ENCODE measurements at regions not wholly inside any gene's neighbourhood (a gene's known extent, or its start where the extent isn't known, plus 50 kb on each side); places are given as distances from the start of the nearest gene placed in this dataset.

DNA sequence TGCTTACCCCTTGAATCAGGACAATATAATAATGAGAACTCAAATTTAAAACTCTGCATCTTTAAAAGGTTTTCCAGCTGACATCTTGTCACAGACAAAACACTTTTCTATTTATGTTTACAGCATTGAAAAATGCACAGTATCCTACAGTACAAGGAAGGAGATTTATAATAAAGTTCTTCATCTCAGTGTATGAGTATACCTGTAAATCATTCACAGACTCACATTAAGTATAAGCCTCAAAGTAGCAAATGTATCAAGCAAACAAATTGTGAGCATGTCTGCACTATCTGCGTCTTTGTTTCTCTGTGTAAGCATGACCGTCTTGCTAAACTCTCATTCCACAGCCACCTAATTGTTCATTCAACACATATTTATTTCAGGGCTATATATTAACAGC lies 52.8 kb downstream of the PPP1R2C start:
- Histone ChIP-seq H3K27ac (ENCODE audit: low read depth, low read length) (no peak overlapping the region), H3K9me3 (ENCODE audit: control insufficient read depth, insufficient read depth, low read length) (peaks cover 5% of the 10 kb centered on the region), H3K9ac (ENCODE audit: low read depth, low read length) (no peak overlapping the region), H3K36me3 (ENCODE audit: control insufficient read depth, insufficient read depth, low read length) (no peaks in the 10 kb centered on the region), H3K4me3 (ENCODE audit: low read depth, low read length) (no peak overlapping the region), H3K27me3 (ENCODE audit: control insufficient read depth, insufficient read depth, low read length) (no peaks in the 10 kb centered on the region), H3K4me1 (ENCODE audit: control insufficient read depth, insufficient read depth, low read length) (no peaks in the 10 kb centered on the region)

DNA sequence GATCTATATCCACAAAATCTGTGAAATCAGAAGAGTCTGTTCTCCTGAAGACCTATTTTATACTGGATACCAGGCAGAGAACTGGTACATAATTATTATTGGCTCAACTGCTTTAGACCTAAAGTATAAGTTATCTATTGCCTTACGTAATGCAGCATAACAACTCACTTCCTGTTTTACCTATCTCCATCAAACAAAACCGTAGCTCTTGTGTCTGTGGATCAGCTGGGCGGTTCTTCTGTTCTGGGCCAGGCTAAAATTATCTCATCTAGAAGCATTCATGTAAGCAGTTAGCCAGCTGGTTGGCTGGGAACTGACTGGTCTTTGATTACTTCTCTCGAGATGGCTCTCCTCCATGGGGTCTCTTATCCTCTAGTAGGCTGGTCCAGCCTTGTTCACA lies 57.8 kb downstream of the PPP1R2C start:
- H3K4me1 ChIP-seq (ENCODE audit: control insufficient read depth, insufficient read depth, low read length): peaks cover 6% of the 10 kb centered on the region
- H3K27me3 ChIP-seq (ENCODE audit: control insufficient read depth, insufficient read depth, low read length): peaks cover 4% of the 10 kb centered on the region
- H3K27ac ChIP-seq (ENCODE audit: low read depth, low read length): no peak overlapping the region
- H3K36me3 ChIP-seq (ENCODE audit: control insufficient read depth, insufficient read depth, low read length): no peaks in the 10 kb centered on the region
- no peaks in the 10 kb centered on the region for H3K9me3 ChIP-seq (ENCODE audit: control insufficient read depth, insufficient read depth, low read length)
- no peak overlapping the region for H3K9ac ChIP-seq (ENCODE audit: low read depth, low read length)
- H3K4me3 ChIP-seq (ENCODE audit: low read depth, low read length): no peak overlapping the region

DNA sequence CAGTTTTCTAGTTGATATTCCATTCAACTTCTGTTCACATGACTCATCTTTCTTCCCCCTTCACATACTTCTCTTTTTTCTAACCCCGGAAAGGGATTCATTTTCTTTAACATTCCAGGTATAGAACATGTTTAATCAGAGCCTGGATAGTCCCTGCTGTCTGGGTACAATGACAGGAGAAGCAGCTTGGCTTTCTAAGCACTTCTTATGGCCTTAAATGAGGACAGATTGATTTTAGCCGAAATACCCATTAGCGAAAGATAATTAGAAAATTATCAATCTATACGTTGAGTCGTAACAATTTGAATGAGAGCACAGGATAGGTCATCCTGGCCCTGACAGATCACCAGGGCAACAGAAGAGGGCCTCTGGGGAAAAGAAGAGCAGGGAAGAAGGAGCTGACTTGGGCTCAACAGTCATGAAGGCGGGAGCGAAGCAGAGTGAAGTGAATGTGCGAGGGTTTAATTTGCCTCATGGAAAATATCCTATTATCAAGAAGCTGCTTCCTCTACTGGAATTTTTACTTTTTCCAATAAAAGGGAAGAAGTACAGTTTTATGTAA lies 62.2 kb downstream of the PPP1R2C start:
- H3K9me3 ChIP-seq (ENCODE audit: control insufficient read depth, insufficient read depth, low read length): no peaks in the 10 kb centered on the region
- H3K27me3 ChIP-seq (ENCODE audit: control insufficient read depth, insufficient read depth, low read length): peaks cover 4% of the 10 kb centered on the region
- H3K36me3 ChIP-seq (ENCODE audit: control insufficient read depth, insufficient read depth, low read length): no peaks in the 10 kb centered on the region
- H3K9ac ChIP-seq (ENCODE audit: low read depth, low read length): no peak overlapping the region
- H3K4me1 ChIP-seq (ENCODE audit: control insufficient read depth, insufficient read depth, low read length): peaks cover 8% of the 10 kb centered on the region
- no peak overlapping the region for H3K4me3 ChIP-seq (ENCODE audit: low read depth, low read length)
- no peak overlapping the region for H3K27ac ChIP-seq (ENCODE audit: low read depth, low read length)

DNA sequence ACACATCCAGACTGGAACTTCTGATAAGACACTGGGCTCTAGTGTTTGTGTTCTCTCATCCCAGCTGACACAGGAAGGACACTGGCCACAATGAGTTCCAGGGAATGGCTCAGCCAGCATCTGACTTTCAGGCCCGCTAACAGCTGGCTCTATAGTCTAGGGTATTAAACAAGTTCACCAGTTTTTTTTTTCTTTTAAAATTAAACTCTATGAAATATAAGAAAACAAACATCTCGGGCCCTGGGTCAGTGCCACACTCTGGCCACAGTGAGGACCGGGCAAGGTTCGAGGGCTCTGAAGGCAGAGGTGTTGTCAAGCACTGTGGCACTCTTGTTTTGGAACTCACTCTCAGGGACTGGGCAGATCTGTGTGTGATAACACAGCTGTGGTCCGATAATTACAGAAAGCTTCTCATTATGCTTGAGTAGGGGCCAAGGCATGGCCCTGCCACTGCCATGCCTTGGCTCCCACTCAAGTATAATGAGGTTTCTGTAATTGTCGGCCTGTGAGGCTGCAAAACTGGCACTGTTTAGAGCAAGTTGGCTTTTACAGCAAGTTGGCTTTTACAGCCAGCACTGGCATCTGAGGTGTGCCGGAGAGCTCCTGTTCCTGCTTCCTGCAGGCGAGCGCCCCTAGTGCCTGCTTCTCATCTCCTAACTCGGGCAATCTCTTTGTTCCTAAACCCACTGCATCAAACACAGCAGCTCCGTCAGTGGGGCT lies 62.8 kb downstream of the PPP1R2C start:
- no peak overlapping the region for H3K4me3 ChIP-seq (ENCODE audit: low read depth, low read length)
- peaks cover 4% of the 10 kb centered on the region for H3K27me3 ChIP-seq (ENCODE audit: control insufficient read depth, insufficient read depth, low read length)
- peaks cover 8% of the 10 kb centered on the region for H3K4me1 ChIP-seq (ENCODE audit: control insufficient read depth, insufficient read depth, low read length)
- no peak overlapping the region for H3K27ac ChIP-seq (ENCODE audit: low read depth, low read length)
- H3K9me3 ChIP-seq (ENCODE audit: control insufficient read depth, insufficient read depth, low read length): no peaks in the 10 kb centered on the region
- no peak overlapping the region for H3K9ac ChIP-seq (ENCODE audit: low read depth, low read length)
- no peaks in the 10 kb centered on the region for H3K36me3 ChIP-seq (ENCODE audit: control insufficient read depth, insufficient read depth, low read length)

DNA sequence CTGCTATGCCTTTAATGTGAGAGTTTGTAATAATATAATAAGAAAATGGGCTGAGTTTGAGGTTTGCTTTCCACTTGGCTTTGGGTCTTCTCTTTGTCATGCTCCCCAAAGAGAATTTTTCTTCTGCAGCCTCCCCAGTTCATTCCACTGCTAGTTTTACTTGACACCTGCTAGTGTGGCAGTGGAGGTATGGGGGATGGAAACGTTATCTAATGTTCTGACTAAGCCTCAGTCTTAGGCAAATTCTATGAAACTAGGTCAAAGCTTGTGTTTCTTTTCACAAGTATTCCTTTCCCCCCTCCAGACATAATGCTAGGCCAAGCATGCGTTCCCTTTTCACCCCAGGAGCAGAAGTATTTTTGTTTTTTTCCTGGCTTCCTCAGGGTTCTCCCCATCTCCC lies 67.5 kb downstream of the PPP1R2C start:
- no peak overlapping the region for H3K9ac ChIP-seq (ENCODE audit: low read depth, low read length)
- no peaks in the 10 kb centered on the region for H3K9me3 ChIP-seq (ENCODE audit: control insufficient read depth, insufficient read depth, low read length)
- no peaks in the 10 kb centered on the region; the same call in 1 of the 2 replicates for H3K27me3 ChIP-seq (ENCODE audit: control insufficient read depth, insufficient read depth, low read length)
- H3K4me3 ChIP-seq (ENCODE audit: low read depth, low read length): no peak overlapping the region
- H3K36me3 ChIP-seq (ENCODE audit: control insufficient read depth, insufficient read depth, low read length): no peaks in the 10 kb centered on the region
- H3K4me1 ChIP-seq (ENCODE audit: control insufficient read depth, insufficient read depth, low read length): peaks cover 4% of the 10 kb centered on the region; the same call in 1 of the 2 replicates
- H3K27ac ChIP-seq (ENCODE audit: low read depth, low read length): no peak overlapping the region

DNA sequence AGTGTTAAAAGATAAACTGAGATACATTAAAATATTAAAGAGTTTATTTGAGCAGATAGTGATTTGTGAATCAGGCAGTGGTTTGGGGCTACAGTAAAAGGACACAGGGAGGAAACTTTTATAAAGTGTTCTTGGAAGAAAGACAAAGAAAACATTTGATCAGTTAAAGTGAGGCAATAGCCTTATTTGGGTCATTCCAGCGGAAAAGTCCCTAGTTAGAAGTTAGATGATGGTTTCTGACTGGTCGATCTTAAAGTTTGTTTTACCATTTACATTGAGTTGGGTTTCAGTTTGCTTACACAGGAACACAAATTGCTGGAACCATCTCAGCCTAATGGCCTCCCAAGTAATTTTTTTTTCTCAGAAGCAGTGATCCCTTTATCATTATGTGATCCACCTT lies 69.7 kb downstream of the PPP1R2C start:
- H3K4me1 ChIP-seq (ENCODE audit: control insufficient read depth, insufficient read depth, low read length): no peaks in the 10 kb centered on the region

DNA sequence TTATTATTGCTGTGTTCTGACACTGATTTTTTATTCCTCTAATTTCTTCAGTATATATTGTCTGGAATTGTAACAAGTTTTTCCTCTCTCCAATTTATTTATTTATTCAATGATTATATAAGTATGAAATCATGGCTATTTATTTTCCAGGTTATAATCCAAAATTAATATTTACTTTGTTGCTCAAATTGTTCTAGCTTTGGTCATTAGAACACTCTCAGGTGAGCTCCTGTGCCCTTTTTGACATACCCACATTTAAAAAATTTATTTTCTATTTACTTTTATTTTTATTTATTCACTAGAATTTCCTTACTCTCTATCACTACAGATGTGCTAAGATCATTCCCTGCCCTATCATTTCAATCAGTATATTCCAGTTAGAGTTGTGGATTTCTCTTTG lies 70.2 kb downstream of the PPP1R2C start:
- no peaks in the 10 kb centered on the region for H3K36me3 ChIP-seq (ENCODE audit: control insufficient read depth, insufficient read depth, low read length)
- H3K4me3 ChIP-seq (ENCODE audit: low read depth, low read length): no peak overlapping the region
- no peaks in the 10 kb centered on the region for H3K4me1 ChIP-seq (ENCODE audit: control insufficient read depth, insufficient read depth, low read length)
- H3K27ac ChIP-seq (ENCODE audit: low read depth, low read length): no peak overlapping the region
- H3K27me3 ChIP-seq (ENCODE audit: control insufficient read depth, insufficient read depth, low read length): no peaks in the 10 kb centered on the region; the same call in 1 of the 2 replicates
- H3K9ac ChIP-seq (ENCODE audit: low read depth, low read length): no peak overlapping the region
- H3K9me3 ChIP-seq (ENCODE audit: control insufficient read depth, insufficient read depth, low read length): no peaks in the 10 kb centered on the region

More for the DNA sequence above, 69.7 kb downstream of the PPP1R2C start:
- Histone ChIP-seq H3K9me3 (ENCODE audit: control insufficient read depth, insufficient read depth, low read length) (no peaks in the 10 kb centered on the region), H3K36me3 (ENCODE audit: control insufficient read depth, insufficient read depth, low read length) (no peaks in the 10 kb centered on the region), H3K27ac (ENCODE audit: low read depth, low read length) (no peak overlapping the region), H3K9ac (ENCODE audit: low read depth, low read length) (no peak overlapping the region), H3K27me3 (ENCODE audit: control insufficient read depth, insufficient read depth, low read length) (no peaks in the 10 kb centered on the region; the same call in 1 of the 2 replicates), H3K4me3 (ENCODE audit: low read depth, low read length) (no peak overlapping the region)

DNA sequence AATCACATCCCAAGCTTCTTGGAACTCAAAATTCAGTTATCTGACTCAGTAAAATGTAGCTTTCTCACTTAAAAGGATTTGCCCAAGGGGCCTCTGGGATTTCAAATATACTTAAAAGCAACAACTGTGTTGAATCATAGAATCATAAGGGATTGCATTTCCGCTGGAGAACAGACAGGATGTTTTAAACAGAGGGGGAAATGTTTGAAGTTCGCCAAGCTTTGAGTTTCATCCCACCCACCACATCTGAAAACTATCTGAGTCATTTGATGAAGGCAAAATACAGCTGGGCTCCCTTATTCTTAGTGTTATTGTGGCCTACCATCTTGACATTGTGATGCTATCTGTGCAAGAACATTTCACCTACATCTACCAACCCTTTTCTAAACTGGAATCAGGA lies 73.5 kb downstream of the PPP1R2C start:
- H3K4me3 ChIP-seq (ENCODE audit: low read depth, low read length): no peak overlapping the region
- H3K27ac ChIP-seq (ENCODE audit: low read depth, low read length): no peak overlapping the region
- no peaks in the 10 kb centered on the region for H3K9me3 ChIP-seq (ENCODE audit: control insufficient read depth, insufficient read depth, low read length)
- no peaks in the 10 kb centered on the region for H3K4me1 ChIP-seq (ENCODE audit: control insufficient read depth, insufficient read depth, low read length)
- H3K9ac ChIP-seq (ENCODE audit: low read depth, low read length): no peak overlapping the region
- no peaks in the 10 kb centered on the region; the same call in none of the 2 replicates for H3K27me3 ChIP-seq (ENCODE audit: control insufficient read depth, insufficient read depth, low read length)
- no peaks in the 10 kb centered on the region for H3K36me3 ChIP-seq (ENCODE audit: control insufficient read depth, insufficient read depth, low read length)

DNA sequence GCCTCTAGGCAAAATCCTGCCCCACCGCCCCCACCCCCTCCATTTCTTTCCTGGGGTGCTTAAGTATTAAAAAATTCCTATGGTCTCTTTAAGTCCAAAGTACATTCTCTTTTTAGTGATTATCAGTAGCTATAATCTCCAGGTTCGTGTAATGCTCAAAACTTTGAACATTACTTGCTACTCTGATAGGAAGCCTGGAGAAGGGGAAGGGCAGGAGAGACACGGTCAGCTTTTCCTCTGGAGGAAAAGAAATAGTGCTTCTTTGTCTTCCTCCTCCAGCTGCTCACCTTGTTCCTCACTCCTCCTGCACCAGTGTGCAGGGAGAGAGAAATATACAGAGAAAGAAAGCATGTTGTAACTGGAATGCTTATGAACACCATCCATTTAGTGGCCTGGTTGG lies 80.4 kb downstream of the PPP1R2C start:
- peaks cover 5% of the 10 kb centered on the region for H3K27me3 ChIP-seq (ENCODE audit: control insufficient read depth, insufficient read depth, low read length)
- no peaks in the 10 kb centered on the region for H3K9me3 ChIP-seq (ENCODE audit: control insufficient read depth, insufficient read depth, low read length)

DNA sequence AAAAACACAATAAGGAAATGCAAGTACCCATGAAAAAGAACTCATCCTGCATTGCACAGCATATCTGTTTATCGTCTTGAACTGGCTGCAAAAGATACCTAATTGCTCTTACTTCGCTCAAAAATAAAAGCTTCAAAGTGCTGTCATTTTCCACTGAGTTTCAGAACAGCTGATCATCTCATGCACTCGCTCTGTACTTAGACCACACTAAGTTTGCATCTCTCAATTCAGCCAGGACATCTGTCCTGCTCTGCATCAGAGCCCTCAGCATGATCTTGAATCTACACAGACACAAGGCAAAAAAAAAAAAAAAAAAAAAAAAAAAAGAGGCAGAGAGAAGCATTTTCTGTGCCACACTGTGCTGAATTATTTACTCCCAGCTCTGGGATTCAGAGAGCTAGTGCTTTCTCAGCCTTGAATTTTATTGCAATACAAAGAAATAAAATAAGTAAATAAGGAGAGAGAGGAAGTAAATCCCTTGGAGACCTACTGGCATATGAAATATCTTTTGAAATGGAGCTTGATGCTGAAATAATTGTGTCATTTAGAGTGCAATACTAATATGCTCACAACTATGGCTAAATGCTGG lies 81.3 kb downstream of the PPP1R2C start:
- Histone ChIP-seq H3K9ac (ENCODE audit: low read depth, low read length) (no peak overlapping the region), H3K27ac (ENCODE audit: low read depth, low read length) (no peak overlapping the region), H3K4me3 (ENCODE audit: low read depth, low read length) (no peak overlapping the region), H3K27me3 (ENCODE audit: control insufficient read depth, insufficient read depth, low read length) (peaks cover 5% of the 10 kb centered on the region), H3K36me3 (ENCODE audit: control insufficient read depth, insufficient read depth, low read length) (no peaks in the 10 kb centered on the region), H3K9me3 (ENCODE audit: control insufficient read depth, insufficient read depth, low read length) (no peaks in the 10 kb centered on the region), H3K4me1 (ENCODE audit: control insufficient read depth, insufficient read depth, low read length) (peaks cover 3% of the 10 kb centered on the region; the same call in 1 of the 2 replicates)

More for the DNA sequence above, 80.4 kb downstream of the PPP1R2C start:
- H3K4me3 ChIP-seq (ENCODE audit: low read depth, low read length): no peak overlapping the region
- H3K27ac ChIP-seq (ENCODE audit: low read depth, low read length): no peak overlapping the region
- no peaks in the 10 kb centered on the region for H3K36me3 ChIP-seq (ENCODE audit: control insufficient read depth, insufficient read depth, low read length)
- peaks cover 3% of the 10 kb centered on the region; the same call in 1 of the 2 replicates for H3K4me1 ChIP-seq (ENCODE audit: control insufficient read depth, insufficient read depth, low read length)
- no peak overlapping the region for H3K9ac ChIP-seq (ENCODE audit: low read depth, low read length)

DNA sequence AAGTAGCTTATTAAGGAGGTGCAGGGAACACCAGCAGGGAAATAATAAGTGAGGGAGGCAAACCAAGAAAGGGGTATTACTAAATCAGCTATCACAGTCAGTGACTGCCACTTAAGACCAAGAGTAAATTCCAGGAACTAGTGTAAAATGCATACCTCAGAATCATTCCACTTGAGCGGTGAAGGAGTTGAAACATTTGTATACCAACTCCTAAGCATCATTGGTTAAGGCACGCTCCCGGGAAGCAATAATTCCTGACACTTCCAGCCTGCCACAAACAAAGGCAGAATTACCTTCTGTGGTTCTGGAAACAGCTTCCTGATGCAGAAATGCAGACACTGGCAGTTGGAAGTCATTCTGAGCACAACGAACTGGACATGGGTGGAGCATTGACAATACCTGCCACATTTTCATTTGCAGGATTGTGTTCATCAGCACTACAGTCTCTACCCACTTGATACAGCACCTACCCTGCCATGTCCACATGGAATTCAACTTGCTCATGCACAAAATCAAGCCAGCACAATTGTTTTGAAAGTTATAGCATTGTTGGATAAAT lies 82.1 kb downstream of the PPP1R2C start:
- Histone ChIP-seq H3K9ac (ENCODE audit: low read depth, low read length) (no peak overlapping the region), H3K4me3 (ENCODE audit: low read depth, low read length) (no peak overlapping the region), H3K36me3 (ENCODE audit: control insufficient read depth, insufficient read depth, low read length) (no peaks in the 10 kb centered on the region), H3K9me3 (ENCODE audit: control insufficient read depth, insufficient read depth, low read length) (no peaks in the 10 kb centered on the region), H3K4me1 (ENCODE audit: control insufficient read depth, insufficient read depth, low read length) (peaks cover 3% of the 10 kb centered on the region; the same call in 1 of the 2 replicates), H3K27me3 (ENCODE audit: control insufficient read depth, insufficient read depth, low read length) (peaks cover 5% of the 10 kb centered on the region), H3K27ac (ENCODE audit: low read depth, low read length) (no peak overlapping the region)
